GM18498 (cell line): ENCODE measurements at regions not wholly inside any gene's neighbourhood (a gene's known extent, or its start where the extent isn't known, plus 50 kb on each side); places are given as distances from the start of the nearest gene placed in this dataset.
"Not testable (repeated sequence)": the region's sequence is repeated elsewhere in the genome, so short reads cannot be mapped to it uniquely, and the experiment has no call there.

Source experiments
- ATAC-seq: cut with Tn5 transposase; IDR thresholded peaks from one replicate; pipeline ENCODE4 v1.9.1; 2021; ENCODE audit warnings: mild to moderate bottlenecking, moderate library complexity; ENCODE audit not compliant: unreplicated experiment

DNA sequence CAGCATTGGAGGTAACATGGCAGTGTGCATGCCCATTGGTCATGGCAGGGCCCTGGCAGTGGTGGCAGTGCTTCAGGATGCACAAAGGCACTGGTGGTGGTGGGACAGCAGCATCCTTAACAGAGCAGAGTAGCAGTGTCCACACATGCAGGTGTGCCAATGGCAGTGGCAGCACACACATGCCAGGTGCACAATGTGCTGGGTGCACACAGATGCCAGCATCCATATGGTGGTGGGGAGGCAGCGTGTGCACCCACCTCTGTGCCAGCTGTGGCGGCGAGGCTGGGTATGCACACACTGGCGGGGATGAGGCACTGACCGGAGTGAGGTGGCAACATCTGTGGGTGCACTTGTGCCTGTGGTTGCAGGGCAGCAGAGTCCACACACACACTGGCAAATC is 150.6 kb downstream of the SI start:
- ATAC-seq, result no peak

DNA sequence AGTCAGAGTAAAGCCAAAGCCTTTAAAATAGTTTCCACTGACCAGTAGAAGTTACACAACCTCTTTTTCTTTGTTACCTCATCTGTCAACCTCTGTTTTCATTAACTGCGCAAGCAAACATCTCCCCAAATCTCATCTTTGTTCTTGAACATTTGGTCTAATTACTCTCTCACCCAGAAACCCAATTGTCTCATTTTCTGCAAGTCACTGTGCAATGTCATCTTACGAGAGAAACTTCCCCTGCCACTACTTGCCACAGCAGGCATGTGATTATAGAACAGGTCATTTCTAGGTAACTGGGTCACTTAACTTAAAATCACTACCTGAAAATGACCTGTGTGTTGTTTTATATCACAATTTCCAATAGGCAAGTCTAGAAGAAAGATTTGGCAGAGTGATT is 159.4 kb downstream of the SI start:
- ATAC-seq, result no peak

DNA sequence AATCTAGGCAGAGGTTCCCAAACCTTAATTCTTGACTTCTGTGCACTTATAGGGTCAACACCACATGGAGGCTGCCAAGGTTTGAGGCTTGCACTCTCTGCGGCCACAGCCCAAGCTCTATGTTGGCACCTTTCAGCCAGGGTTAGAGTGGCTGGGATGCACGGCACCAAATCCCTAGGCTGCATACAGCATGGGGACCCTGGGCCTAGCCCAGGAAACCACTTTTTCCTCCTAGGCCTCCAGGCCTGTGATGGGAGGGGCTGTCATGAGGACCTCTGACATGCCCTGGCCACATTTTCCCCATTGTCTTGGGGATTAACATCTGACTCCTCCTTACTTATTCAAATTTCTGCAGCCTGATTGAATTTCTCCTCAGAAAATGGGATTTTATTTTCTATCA is 165.4 kb downstream of the SI start:
- no peak for ATAC-seq

DNA sequence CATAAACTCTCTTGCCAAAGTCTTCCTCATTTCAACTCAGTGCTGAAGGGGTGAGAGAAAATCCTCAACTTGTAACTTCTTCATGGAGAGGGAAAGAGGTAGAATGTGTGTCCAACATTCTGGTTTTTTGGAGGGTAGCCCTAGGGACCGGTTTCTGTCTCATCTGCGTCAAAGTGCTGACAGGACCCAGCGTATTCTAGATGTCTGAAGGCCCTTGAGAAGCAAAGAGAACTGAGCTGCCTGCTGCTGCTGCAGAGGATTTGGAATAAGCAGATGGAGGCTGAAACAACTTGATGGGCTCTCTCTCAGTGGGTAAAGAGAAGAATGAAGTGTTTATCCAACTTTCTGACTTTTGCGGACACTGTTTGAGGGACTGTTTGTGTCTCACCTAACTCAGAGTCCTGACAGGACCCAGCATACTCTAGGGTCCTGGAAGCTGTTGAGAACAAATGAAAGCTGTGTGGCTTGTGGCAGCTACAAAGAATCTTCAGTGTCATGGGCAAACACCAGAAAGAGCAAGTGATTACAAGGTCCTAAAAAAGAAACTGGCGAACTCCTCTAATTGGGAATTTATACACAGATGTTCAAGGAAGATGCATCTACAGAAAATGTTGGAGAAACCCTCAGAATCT is 174.4 kb downstream of the SI start:
- ATAC-seq, result no peak

DNA sequence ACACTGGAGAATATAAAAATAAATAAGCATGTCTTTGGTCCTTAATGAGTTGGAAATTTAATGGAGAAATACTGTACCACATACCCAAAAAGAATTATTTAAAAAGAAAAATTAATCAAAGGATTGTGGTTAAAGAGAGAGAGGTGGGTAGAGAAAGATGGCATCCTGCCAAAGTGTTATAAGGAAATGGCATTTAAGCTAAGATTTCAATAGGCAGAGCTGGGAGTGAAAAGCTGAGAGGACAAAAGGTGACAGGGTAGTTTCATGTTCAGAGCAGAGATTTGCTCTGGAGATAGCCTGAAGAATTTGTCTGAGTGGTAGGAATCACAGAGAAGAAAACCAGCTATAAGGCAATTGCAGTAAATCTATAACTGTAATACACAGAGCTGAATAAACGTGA is 181.0 kb downstream of the SI start:
- ATAC-seq, result no peak

DNA sequence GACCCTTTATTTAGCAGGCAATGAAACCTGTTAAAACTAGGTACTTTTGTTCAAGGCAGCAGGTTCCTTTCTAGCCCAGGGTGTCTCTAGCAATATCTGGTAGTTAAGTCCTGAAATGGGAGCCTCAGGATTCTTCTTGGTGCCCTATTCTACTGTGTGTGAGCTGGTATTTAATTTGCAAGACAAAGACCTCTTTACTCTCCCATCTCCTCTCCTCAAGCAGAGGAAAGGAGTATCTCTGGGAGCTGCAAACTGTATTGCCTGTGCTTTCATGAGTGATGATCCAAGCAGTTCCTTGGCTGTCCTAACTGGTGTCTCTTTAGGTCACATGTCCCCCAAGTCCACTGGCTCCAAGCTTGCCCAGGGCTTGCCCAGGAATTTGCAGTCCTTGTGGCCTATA is 188.2 kb downstream of the SI start:
- no peak for ATAC-seq

DNA sequence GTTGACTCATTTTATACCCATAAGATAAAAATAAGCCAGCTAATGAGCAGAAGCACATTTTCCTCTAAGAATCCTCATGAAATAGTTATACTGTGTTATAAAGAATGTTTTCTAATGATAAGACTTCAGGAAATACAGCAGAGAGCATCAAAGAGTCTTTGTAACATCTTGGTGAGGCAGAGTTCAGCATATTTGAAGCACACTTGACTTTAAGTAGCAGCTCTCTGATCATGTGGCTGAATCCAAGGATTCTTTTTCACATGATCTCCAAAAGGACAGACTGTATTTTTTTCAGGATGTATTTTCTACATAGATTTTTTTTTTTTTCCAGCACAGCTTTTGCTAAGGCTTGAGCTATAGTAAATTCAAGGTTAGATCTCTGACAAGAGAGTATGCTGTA is 195.1 kb downstream of the SI start:
- ATAC-seq, result no peak

DNA sequence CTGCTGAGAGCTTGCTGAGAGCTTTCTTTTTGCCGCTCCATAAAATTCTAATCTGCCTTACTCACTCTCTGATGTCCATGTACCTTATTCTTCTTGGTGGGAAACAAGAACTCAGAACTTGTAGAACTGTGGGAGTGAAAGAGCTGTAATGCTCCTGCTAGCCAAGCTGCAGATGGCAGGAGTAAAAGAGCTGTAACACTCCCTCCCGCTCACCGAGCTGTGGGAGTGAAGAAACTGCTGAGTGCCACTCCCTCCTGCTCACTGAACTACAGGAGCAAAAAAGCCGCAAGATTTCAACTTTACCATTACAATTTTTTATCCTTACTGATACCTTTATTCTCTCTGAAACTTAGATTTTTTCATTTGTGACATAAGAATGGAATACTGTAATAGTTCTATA is 199.1 kb downstream of the SI start:
- ATAC-seq, result no peak

DNA sequence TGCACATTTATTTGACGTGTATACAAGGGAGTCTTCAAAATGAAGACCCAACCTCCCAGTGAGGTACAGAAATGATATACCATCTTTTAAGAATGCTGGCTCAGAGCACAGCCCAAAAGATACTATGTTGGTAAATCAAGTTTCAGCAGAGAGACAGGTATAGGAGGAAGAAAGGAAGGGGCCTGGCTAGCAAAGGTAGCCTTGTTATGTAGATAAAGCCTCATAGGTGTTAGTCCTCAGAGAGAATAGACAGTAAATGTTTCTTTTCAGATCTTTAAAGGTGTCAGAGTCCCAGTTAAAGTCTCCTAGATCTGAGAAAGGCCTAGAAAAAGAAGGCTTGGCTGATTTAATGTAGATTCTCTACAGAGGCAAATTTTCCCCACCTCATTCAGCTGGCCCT is 213.8 kb downstream of the SI start:
- no peak for ATAC-seq

DNA sequence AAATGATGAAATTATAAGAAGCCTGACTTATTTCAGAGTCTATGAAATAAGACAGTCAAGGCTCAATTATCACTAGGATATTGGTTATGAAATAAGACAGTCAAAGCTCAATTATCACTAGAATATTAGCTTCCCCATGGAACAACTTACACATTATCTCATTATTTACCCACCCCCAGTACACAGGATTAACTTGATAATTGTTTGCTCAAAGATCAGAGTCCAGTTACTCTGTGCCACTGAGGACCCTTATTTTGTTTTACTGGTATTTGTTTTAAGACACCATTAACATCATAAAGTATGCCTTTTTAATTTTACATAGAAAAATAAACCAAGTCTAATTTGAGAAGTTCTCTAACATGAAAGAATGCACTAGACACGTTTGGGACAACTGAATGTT is 225.4 kb downstream of the SI start:
- no peak for ATAC-seq

DNA sequence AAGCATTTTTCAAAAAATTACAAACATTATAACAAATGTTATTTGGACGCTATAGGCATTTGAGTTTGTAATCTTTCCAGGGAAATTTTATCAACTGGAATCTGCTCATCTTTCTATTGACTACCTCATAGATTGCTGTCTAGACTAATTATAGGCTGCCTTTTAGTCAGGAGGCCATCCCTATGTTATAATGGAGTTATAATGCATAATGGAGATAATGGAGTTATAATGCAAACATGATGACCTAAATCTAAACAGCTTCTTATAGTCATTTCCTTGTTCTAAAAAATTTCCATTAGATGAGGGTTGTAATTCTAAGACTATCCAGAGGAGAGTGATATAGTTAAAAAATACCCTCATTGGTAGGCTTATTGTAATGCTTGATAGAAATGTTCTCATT is 226.4 kb downstream of the SI start:
- no peak for ATAC-seq

DNA sequence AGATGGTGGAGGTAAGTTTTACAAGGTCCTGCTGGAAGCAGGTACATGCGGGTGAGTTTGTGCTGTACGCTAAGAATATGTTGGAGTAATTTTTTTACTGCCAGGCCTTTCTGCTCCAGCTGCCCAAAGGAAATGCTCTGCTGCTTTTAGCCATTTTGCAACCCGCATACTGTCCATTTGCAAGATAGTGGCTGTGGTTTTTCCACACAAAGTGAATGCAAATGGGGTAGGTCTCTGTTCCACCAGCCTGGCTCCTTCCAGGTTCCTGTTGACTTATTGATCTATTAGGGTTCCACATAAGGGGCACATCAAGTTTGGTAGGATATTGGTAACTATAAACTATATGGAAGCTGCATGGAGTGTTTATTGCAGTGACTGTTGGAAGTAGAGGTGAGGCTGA is 227.1 kb downstream of the SI start:
- no peak for ATAC-seq

DNA sequence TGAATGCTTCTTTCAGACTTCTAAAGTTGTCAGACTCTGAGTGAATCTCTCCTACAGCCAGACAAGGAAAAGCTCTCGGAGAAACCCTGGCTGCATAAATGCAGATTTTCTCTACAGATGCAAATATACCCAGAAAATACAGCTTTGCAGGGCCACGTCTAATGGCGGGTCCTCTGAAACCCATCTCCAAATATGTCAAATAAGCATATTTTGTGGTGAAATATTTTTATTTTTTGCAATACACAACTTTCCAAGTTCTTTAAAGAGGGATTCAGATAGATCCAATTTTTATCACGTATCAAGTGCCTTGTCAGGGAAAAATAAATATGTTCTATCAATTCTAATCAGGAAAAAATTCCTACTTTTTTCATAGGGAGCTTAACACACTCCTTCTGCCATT is 229.4 kb downstream of the SI start:
- no peak for ATAC-seq

DNA sequence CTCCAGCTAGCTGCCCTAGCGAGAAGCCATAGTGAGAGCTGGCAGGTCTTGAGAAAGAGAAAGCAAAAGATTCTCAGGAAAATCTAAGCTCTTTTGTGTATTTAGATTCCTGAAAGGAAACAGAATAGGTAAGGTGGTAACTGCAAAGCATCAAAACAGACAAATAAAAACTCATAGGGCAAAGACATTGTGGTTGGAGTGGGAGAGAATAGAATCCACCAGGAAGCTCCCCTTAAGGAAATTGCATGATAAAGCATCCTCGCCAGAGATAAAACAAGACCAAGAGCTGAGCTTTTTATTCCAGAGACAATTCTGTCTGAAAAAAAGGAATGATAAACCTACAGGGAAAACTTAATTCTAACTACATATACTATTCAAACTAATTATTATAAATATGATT is 232.6 kb downstream of the SI start:
- ATAC-seq, result no peak

DNA sequence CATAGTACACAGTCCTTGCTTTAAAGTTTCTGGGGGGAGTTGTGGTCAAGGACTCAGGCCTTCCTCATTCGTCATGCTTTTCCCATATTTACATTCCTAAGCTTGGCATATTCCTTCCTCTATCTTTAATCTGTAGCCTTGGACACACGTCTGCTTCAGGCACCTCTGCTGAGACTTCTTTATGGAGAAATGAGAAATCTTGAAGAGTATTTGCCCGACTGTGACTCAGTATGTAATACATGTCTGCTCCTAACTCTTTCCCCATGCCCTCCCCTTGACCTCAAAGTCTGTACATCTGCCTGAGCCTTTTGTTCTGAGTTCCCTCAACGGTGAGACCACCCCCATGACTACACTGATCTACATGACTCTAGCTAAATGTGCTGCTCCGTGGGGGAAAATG is 246.1 kb downstream of the SI start:
- no peak for ATAC-seq

DNA sequence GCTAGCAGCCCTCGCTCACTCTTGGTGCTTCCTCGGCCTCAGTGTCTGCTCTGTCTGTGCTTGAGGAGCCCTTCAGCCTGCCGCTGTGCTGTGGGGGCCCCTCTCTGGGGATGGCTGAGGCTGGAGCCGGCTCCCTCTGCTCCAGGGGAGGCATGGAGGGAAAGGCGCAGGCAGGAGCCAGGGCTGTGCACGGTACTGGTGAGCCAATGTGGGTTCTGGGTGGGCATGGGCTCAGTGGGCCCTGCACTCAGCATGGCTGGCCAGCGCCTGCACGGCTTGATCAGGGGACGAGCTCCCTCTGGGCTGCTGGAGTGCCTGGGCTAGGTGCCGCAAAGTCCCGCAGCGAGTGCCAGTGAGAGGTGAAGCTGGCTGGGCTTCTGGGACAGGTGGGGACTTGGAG is 260.0 kb downstream of the SI start:
- no peak for ATAC-seq

DNA sequence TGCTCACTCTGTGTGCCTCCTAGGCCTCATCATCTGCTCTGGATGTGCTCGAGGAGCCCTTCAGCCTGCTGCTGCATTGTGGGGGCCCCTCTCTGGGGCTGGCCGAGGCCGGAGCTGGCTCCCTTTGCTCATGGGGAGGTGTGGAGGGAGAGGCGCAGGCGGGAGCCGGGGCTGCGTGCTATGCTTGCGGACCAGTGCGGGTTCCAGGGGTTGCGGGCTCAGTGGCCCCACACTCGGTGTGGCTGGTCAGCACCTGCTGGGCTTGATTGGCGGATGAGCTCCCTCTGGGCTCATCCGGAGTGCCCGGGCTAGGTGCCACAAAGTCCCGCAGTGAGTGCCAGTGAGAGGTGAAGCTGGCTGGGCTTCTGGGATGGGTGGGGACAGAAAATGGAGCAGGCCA is 264.2 kb downstream of the SI start:
- ATAC-seq, result no peak

DNA sequence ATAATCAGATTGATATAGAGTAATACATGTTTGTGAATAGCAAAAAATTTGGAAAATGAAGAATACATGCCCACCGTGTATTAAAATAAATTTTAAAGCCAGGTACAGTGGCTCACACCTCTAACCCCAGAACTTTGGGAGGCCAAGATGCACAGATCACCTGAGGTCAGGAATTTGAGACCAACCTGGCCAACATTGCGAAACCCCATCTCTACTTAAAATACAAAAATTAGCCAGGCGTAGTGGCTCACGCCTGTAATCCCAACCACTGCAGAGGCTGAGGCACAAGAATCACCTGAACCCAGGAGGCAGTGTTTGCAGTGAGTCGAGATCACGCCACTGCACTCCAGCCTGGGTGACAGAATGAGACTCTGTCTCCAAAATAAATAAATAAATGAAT is 266.3 kb downstream of the SI start:
- no peak for ATAC-seq

DNA sequence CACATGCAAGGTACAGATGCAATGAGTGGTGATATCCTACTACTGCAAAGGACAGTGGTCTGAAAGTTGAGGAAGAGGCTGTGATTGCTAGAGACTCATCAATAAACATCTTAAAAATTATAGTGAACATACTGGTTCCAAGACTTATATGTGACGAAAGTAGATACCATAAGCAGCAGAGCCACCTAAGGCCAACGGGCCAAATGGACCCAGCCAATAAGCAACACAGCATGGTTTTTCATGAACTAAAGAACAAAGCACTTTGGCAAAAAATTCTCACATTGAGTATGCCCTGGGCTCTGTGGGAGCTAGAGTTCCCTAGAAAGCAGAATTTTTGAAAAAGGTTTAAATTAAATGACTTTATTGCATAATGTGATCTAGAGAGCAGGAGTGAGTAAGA is 272.1 kb downstream of the SI start:
- ATAC-seq, result no peak

DNA sequence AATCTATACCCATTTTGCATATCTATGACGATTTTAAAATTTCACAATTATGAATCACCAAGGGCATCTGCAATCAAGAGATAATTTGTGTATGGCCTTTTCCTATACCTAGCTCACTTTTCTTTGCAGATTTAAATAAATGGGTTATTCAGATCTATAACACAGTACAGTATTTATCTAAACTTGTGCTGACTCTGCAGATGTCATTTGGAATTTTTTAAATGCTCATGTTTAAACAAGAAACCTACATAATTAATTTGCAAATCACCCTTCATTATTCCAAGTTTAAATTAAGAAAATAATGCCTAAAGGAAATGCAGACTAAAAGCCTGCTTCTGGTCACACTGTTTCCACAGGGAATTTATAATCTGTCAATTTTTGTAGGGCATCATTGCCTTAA is 284.2 kb downstream of the SI start:
- ATAC-seq, result no peak

DNA sequence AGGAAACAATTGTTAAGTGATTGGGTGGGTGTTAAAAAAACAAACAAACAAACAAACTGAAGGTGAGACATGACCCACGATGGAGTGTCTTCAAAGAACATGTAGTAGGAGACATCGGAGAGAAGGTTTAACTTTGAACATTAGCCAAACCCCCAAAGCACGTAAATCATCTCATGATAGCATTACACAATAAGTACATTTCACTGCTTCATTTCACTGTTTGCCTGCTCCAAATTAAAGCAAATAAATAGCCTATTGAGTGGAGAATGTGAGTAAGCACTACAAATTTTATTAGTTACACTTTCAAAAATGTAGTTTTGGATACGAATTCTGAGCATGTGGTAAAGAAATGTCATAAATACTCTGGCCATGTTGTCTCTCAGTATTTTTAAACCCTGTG is 287.0 kb downstream of the SI start:
- ATAC-seq, result no peak

DNA sequence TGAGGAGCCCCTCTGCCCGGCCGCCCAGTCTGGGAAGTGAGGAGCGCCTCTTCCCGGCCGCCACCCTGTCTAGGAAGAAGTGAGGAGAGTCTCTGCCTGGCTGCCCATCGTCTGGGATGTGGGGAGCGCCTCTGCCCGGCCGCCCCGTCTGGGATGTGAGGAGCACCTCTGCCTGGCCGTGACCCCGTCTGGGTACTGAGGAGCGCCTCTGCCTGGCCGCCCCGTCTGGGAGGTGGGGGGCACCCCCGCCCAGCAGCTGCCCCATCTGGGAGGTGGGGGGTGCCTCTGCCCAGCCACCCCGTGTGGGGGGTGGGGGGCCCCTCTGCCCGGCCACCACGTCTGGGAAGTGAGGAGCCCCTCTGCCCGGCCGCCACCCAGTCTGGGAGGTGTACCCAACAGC is 293.9 kb downstream of the SI start:
- not testable (repeated sequence) for ATAC-seq

DNA sequence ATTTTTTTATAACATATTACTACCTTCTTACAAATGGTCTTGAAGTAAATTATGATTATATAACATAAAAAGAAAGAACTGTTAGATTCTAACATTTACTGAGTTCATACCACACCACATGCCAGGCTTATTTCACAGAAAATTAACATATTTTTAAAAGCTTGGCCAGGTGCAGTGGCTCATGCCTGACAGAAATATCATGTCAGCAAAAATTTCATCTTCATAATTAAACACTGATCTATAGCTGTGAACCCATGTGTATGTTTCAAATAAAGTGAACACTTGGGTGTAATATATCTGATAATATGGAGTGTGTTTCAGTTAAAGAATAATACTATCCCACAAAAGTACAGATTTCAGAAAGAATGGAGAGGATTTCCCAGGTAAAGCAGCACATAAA is 296.5 kb downstream of the SI start:
- no peak for ATAC-seq

DNA sequence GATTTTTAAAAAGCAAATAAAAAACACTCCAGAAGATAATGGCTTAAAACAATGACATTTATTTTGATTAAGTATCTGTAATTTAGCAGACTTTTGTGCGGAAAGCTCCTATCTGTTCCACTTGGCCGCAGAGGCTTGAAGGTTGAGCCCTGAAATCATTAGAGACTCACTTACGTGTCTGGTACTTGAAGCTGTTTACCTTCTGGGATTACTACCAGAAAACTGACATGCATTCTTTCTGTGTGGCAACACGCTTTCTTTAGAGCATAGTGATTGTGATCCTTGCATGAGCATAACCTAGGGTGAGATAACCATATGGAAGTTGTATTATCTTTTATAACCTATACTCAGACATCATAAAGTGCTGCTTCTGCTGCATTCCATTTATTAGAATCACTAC is 298.5 kb downstream of the SI start:
- ATAC-seq, result no peak
